ENCODE measurements at regions not wholly inside any gene's neighbourhood (a gene's known extent, or its start where the extent isn't known, plus 50 kb on each side); places are given as distances from the start of the nearest gene placed in this dataset.

GRCh38 chr12:91418221-91419090 lies 235.8 kb upstream of the DCN start:
- DNase-seq = no peak

- DNase-seq = no peak
Observed at GRCh38 chr12:91417650-91418049, 235.0 kb upstream of the DCN start.

- no peak for DNase-seq
Observed at GRCh38 chr12:91414636-91415035, 232.0 kb upstream of the DCN start.

GRCh38 chr12:91413581-91414546 lies 231.2 kb upstream of the DCN start:
- DNase-seq = no peak

- DNase-seq = peak in 1 of 2 experiments; percentile 8
Observed at GRCh38 chr12:91406920-91407341, 224.3 kb upstream of the DCN start.

- DNase-seq = no peak
Observed at GRCh38 chr12:91404441-91404840, 221.8 kb upstream of the DCN start.

- no peak for DNase-seq
Observed at GRCh38 chr12:91401190-91401589, 218.6 kb upstream of the DCN start.

- DNase-seq = no peak
Observed at GRCh38 chr12:91400271-91400670, 217.7 kb upstream of the DCN start.

GRCh38 chr12:91397866-91398532 lies 215.4 kb upstream of the DCN start:
- no peak for DNase-seq

GRCh38 chr12:91396293-91396692 lies 213.7 kb upstream of the DCN start:
- DNase-seq = no peak

- no peak for DNase-seq
Observed at GRCh38 chr12:91395628-91396135, 213.1 kb upstream of the DCN start.

GRCh38 chr12:91394903-91395302 lies 212.3 kb upstream of the DCN start:
- DNase-seq = no peak

GRCh38 chr12:91388573-91388972 lies 206.0 kb upstream of the DCN start:
- no peak for DNase-seq

- DNase-seq = no peak
Observed at GRCh38 chr12:91387461-91388134, 205.0 kb upstream of the DCN start.

- DNase-seq = no peak
Observed at GRCh38 chr12:91384806-91385205, 202.2 kb upstream of the DCN start.

- DNase-seq = no peak
Observed at GRCh38 chr12:91384366-91384765, 201.7 kb upstream of the DCN start.

GRCh38 chr12:91383099-91383498 lies 200.5 kb upstream of the DCN start:
- no peak for DNase-seq

GRCh38 chr12:91382081-91382543 lies 199.5 kb upstream of the DCN start:
- DNase-seq = peak; percentile 78 to 82

GRCh38 chr12:91381309-91381804 lies 198.7 kb upstream of the DCN start:
- peak in 1 of 2 experiments; percentile 3 for DNase-seq

GRCh38 chr12:91380631-91381030 lies 198.0 kb upstream of the DCN start:
- DNase-seq = no peak

GRCh38 chr12:91379051-91379775 lies 196.6 kb upstream of the DCN start:
- DNase-seq = no peak
